MM.1S (cell line): ENCODE measurements at regions not wholly inside any gene's neighbourhood (a gene's known extent, or its start where the extent isn't known, plus 50 kb on each side); places are given as distances from the start of the nearest gene placed in this dataset.

Experiments
- EZH2 ChIP-seq: fragments of 300-600 bp; sonication (generic); optimal IDR thresholded peaks from 2 replicates; pipeline ENCODE3; 2017; ENCODE audit warnings: low read depth, mild to moderate bottlenecking, antibody characterized with exemption, low read length, mixed read lengths
- EZH2phosphoT487 ChIP-seq: fragments of 300-600 bp; sonication (generic); IDR thresholded peaks from 2 replicates; pipeline ENCODE4 v1.6.1; 2018; ENCODE audit warnings: antibody characterized with exemption, low read length
- TF ChIP-seq, protein P1 (sequence below): fragments of 300-600 bp; sonication (generic); IDR thresholded peaks from 2 replicates; pipeline ENCODE4 v1.5.1; 2016; ENCODE audit warnings: antibody characterized with exemption, low read length, mixed read lengths

DNA sequence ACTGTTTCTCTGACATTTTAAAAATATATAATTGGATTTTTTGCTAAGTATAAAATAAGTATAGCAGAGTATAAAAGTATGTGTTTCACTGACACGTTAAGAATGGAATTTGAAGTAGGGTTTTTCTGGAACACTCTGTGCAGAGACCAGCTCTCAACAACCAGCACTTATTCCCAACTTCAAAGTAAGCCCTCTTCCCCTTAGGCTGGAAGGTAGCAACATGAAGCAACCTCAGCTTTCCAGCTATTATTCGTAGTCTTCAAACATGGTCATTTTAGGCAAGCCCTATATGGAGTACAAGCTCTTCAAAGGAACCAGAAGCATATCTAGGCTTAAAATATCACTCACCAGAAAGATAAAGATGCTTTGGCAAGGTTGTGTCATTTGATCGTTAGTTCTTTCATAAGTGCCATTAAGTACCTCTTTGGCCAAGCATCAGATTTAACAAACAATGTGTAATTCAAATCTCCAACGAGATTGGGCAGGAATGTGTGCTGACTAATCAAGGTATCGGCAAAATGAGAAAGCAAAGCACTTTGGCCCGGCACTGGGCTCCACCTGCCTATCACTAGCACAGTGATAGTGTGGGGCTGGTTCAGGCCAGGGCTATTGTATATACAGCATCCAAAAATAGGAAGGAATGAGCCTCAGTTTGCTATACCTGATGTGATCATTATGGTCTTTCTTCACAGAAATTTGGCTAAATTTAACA lies 95.9 kb upstream of the FREM2 start:
- TF ChIP-seq, protein P1, sequence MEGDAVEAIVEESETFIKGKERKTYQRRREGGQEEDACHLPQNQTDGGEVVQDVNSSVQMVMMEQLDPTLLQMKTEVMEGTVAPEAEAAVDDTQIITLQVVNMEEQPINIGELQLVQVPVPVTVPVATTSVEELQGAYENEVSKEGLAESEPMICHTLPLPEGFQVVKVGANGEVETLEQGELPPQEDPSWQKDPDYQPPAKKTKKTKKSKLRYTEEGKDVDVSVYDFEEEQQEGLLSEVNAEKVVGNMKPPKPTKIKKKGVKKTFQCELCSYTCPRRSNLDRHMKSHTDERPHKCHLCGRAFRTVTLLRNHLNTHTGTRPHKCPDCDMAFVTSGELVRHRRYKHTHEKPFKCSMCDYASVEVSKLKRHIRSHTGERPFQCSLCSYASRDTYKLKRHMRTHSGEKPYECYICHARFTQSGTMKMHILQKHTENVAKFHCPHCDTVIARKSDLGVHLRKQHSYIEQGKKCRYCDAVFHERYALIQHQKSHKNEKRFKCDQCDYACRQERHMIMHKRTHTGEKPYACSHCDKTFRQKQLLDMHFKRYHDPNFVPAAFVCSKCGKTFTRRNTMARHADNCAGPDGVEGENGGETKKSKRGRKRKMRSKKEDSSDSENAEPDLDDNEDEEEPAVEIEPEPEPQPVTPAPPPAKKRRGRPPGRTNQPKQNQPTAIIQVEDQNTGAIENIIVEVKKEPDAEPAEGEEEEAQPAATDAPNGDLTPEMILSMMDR = no peak
- no peak for TF ChIP-seq EZH2
- TF ChIP-seq EZH2phosphoT487 = no peak
